Fibroblast of lung (primary cell): ENCODE measurements at regions not wholly inside any gene's neighbourhood (a gene's known extent, or its start where the extent isn't known, plus 50 kb on each side); places are given as distances from the start of the nearest gene placed in this dataset.

ENCODE experiments used
- CTCF ChIP-seq, 2 donors: IDR thresholded peaks in 1 of 2; conservative IDR thresholded peaks in 1 of 2; 1 replicate in 1 of 2; 2 replicates in 1 of 2; pipeline ENCODE4 v1.5.1; 2011 to 2012; ENCODE audit warnings: low read length in 2 of 2, control low read depth in 1 of 2, inconsistent platforms in 1 of 2, low read depth in 1 of 2, mild to moderate bottlenecking in 1 of 2
- EZH2 ChIP-seq: IDR thresholded peaks from 2 replicates; pipeline ENCODE4 v1.5.1; 2012; ENCODE audit warnings: low read length, control low read depth, mild to moderate bottlenecking; ENCODE audit errors: missing control alignments

- TF ChIP-seq CTCF (conservative IDR thresholded peaks at IDR 0.05 in 1 of 2, IDR thresholded peaks at IDR 0.05 in 1 of 2; ENCODE audit: low read depth in 1 of 2, low read length in 2 of 2) (no peak), EZH2 (no peak)
These were observed 751.2 kb upstream of the ZNF608 start for GRCh38 chr5:125497651-125498050.
